ENCODE measurements at regions not wholly inside any gene's neighbourhood (a gene's known extent, or its start where the extent isn't known, plus 50 kb on each side); places are given as distances from the start of the nearest gene placed in this dataset.

DNA sequence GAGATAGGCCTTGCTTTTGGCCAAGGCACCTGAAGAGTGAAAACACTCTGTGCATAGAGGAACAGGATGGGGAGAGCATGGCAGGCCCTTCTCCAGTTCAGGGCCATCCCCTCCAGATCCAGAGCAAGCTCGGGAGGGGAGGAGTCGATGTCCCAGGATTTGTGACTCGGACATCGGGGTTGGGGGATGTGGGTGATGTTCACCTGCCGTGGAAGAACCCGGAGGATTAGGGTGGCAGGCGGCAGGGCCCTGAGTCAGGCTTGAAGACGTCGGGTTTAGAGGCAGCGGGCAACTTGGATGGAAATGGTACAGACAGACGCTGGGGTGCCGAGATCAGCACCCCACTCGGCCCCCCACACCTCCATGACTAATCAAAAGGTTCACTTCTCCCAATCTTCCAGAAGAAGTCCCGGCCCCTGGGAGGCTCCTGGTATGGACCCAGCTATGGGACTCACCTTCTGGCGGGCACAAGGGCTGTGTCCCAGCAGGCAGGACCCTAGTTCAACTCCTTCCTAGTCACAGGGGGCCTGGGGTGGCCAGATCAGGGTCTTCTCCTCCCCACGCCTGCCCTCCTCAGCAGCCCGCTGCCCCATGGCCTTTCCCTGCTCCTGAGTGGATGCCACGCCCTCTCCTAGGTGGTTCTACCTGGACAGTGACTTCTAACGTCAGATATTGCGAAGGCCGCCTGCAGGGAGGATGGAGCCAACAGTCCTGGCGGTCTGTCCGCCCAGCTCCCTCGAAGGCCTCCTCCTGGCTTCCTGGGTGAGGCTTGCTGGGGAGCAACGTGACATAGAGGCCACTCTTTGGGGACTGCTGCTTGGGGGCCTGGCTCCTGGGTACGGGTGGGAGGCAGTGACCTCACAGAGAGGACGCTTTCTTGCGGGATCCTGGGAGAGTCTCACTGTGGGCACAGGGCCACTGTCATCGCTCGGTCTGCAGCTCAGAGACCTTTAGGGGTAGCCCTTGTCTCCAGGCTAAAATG is 792.5 kb downstream of the BRD1 start:
- DNase-seq (ENCODE audit: low spot score) = no peak

DNA sequence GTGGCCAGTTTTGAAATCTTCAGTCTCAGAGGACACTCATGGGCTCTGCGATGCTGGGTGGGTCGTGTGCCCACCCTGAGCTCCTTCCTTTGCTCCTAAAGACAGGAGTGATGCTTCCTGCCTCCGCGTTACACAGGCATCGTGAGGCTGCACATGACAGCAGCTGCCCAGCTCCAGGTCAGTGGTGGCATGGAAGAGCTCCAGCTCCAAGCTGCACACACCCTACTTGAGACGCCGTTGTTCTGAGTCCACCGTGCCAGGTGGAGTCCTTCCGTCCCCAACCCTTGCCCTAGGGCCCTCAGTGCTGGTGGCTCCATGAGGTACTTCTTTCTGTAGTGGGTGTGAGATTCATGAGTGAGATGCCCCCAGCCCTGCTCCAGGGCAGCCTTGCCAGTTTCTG is 794.1 kb downstream of the BRD1 start:
- no peak for DNase-seq (ENCODE audit: low spot score)

DNA sequence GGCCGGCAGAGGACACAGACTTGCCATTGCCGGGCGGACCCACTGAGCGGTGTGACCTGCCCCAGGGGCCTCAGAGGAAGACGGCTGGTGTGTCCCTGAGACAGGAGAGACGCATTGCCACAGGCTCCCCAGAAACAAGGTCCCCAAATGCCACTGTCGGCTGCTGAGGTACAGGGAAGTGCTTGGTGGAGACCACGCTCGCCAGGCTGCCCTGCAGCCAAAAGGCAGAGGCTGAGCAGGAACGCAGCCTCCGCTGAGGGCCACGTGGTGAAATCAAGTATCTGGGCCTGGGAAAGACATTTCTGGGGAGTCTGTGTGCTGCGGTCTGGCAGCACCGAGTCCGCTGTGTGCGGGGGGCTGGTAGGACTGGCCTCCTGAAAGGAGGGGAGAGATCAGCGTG is 794.9 kb downstream of the BRD1 start:
- DNase-seq (ENCODE audit: low spot score) = no peak

DNA sequence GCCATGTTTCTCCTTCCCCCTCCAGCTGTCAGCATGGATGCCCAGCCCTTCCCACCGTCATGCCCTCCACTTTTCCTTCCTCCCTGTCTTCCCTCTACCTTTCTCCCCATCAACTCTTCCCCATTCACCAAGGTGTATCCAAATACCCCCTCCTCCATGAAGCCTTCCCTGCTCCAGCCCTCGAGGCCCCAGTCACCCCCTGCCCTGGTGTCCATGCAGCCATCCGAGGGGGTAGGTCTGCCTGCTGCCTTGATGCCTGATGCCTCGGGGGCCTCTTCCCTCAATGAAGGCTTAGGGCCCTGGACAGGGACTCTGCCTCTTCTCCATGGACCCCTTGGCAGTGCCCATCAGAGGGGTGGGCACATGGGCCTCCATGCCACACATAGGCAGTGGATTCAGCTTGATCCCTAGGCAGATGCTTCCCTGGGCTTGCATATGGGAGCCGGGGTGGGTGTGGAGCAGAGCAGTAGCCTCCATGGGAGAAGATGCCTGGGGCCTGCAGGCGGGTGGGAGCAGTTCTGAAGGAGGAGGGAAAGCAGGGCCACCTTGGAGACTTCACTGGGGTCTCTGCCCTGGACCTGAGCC is 795.8 kb downstream of the BRD1 start:
- no peak for DNase-seq (ENCODE audit: low spot score)

DNA sequence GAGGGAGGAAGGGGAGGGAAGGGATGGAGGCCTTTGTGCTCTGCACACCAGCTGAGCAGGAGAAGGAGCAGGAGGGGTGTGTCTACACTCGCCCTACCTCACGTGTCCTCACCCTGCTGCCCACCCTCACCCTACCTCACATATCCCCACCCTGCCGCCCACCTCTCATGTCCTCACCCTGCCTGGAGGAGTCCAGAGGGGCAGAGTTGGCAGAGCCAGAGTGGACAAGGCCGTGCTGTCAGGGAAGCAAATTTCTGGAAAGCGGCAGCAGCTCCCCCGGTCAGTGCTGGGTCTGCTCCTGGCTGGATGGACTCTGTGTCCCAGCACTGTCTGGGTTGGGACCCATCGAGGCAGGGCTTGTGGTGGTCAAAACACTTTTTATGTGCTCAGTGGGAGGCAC is 799.6 kb downstream of the BRD1 start:
- no peak for DNase-seq (ENCODE audit: low spot score)

DNA sequence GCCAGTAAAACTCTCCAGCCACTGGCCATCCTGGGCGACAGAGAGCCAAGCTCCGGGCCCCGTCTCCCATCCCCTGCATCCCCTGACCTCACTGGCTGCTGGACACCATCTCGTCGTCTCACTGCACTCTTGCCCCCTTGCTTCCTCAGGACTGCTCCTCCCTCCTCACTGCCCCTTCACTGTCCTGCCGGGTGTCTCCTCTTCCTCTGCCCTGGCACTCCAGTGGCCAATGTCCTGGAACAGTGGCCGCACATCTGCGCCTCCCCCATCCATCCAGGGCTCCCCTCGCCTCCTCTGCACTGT is 800.4 kb downstream of the BRD1 start:
- DNase-seq (ENCODE audit: low spot score) = no peak

DNA sequence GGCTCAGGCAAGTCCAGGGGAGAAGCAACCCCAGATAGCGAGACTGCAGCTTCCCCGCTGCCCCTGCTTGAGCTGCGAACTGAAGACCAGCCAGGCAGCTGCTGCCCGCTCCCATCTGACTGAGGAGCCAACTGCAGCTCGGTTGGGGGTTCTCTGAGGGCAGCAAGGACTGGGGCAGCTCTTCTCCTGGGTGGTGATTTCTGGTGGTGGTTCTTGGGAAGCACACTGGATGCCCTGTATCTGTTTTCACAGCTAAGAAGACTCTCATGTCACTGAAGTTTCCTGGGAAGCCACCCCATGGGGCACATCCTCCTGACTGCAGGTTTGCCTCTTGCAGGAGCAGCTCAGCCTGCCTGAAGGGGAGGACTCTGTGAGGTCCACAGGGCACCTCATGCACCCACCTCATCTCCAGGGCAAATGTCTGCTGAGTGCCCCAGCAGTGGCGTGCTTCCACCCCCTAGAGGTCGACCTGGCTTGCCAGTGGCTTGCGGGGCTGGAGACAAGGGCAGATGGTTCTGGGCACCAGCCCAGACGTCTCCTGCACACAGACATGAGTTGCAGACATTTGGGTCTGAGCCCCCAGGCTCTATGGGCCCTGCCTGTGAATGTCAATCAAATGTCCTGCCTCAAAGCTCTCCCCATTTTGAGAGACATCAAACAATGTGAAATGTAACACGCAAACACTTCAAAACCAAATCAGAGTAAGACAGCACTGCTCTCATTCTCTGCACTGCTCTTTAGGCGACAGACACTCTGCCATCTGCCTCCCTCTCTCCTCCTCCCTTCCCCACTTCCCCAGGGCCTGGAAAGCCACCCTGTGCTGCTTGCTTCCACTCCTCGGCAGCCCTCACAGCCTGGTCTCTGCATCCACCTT is 800.9 kb downstream of the BRD1 start:
- DNase-seq (ENCODE audit: low spot score) = no peak

DNA sequence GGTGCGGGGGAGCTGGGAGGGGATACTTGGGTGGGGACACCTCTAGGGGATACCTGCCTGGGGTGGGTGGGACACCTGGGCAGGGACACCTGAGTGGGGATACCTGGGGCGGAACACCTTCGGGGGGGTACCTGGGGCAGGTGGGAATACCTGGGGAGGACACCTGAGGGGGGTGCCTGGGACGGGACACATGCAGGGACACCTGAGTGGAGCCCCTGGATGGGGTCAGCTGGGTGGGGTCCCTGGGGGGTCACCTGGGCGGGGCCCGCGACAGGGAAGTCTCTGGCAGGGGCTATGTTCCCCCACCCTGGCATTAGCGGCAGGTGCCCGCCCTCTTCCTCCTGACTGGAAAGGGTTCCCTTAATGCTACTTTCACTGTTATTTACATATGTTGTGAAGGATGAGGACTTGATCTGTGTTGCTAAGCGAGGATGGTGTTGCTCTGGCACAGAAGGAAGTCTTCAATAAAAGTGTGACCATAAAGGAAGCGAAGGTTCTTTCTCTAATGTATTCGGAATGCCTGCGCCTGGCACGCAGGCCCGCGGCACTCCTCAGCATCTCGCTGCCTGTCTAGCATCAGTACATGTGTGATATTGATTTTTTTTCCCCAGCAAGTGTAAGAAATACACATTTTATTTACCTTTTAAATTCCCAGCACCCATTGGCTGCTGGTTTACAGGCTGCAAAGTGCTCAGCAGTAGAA is 801.7 kb downstream of the BRD1 start:
- DNase-seq (ENCODE audit: low spot score) = no peak

DNA sequence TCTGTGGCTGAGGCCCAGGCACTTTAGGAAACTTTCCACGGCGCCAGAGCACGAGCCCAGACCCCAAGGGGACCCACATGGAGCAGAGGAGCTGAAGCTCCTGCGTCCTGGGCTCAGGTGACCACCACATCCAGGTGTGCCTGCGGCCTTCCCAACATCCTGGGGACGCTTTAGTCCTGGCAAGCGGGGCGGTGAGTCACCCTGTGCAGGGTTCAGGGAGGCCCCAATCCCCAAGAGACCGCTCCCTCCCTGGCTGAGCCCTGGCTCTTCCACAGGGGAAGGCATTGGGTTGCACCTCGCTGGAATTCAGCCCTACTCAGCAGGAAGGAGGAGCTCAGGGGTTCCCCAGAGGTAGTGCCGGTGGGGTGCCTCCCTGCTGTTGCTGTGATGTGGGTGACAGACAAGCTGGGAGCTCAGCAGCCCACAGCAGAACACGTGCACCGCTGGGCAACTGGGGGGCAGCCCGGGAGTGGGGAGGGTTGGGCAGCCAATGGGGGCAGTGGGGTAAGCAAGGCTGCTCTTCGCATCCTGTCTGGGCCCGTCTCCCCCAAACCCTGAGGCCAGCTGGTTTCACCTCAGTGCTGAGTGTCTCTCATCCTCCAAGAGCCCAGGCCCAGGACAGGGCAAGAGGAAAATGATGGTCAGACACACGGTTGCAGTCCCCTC is 802.8 kb downstream of the BRD1 start:
- no peak for DNase-seq (ENCODE audit: low spot score)

DNA sequence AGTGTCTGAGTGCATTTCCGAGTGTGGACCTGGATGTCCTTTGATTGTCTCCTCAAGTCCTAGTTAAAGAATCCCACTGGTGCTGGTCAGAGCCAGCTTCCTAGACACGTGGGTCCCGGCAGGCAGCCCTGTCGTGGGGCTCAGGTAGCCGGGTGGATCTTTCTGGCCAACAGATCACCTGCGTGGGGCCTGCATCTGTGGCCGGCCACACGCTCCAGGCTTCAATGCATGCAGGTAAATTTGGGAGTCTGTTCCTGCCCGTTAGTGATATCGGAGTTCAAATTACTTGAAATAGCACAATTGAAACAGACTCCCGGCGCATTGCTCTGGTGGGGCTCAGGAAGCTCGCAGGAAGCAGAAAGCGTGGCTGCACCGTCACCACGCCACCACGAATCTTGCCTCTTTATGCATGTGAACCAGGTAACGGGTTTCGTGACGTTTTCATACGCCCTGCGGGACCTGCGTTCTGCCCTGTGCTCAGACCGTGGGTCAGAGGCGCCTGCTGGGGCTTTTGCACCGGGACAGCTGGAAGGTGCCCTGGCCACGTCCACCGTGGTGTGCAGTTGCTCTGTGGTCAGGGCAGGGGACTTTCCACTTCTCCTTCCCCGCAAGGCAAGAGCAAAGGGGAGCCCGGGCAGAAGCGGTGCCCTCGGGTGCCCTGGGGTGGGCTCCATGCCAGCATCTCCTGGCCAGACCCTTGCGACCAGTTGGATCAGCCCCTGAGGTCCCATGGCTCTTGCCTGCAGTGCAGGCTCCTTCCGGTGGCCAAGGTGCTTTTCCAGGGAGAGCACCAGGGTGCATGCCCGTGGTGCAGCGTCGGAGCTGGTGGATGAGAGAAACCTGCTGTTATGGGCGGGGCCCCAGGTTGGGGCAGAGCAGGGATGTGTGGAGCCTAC is 803.5 kb downstream of the BRD1 start:
- DNase-seq (ENCODE audit: low spot score) = no peak

DNA sequence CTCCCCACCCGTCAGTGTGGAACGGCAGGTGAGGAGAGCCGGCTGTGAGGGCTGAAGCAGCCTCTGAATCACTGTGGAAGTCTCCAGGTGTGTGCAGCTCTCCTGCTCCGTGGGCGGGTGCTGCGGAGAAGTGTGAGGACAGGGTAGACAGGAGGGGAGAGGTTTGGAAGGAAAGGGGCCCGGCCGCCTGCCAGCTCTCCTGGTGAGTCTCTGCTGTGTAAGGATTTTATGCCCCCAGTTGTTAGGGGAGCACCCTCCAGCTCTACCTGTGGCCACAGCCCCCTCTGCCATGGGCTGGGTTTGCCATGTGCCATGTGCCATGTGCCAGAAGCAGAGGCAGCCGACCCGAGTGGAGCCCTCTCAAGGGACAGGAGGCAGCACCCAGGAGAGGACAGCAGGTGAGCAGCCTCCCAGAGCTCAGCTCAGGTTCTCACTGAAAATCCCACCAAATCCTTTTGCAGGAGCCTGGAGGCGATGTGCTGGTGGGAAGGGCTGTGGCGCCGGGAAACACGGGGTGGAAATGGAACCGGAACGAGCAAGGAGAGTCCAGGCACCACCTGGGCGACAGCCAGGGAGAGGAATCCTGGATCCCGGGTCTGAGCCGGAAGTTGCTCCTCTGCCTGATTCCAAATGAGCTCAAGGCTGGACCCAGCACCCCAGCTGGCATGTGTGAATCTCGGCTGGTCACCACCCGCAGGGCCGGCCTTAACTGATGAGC is 804.4 kb downstream of the BRD1 start:
- no peak for DNase-seq (ENCODE audit: low spot score)

DNA sequence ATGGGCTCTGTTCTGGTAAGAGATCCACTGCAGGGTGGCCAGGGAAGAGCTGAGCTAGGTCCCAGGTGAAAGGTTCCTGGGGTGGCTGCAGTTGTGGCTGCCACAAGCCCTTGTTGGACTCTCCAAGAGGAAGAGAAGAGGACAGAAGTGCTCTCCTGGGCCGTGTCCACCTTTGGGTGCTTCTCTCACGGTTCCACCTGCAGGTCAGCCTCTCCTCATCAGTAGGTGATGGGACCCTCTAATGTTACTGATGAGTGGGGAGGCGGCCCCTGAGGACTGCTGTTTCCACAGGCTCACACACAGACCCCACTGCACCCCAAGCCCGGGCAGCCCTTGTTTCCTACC is 804.9 kb downstream of the BRD1 start:
- no peak for DNase-seq (ENCODE audit: low spot score)

DNA sequence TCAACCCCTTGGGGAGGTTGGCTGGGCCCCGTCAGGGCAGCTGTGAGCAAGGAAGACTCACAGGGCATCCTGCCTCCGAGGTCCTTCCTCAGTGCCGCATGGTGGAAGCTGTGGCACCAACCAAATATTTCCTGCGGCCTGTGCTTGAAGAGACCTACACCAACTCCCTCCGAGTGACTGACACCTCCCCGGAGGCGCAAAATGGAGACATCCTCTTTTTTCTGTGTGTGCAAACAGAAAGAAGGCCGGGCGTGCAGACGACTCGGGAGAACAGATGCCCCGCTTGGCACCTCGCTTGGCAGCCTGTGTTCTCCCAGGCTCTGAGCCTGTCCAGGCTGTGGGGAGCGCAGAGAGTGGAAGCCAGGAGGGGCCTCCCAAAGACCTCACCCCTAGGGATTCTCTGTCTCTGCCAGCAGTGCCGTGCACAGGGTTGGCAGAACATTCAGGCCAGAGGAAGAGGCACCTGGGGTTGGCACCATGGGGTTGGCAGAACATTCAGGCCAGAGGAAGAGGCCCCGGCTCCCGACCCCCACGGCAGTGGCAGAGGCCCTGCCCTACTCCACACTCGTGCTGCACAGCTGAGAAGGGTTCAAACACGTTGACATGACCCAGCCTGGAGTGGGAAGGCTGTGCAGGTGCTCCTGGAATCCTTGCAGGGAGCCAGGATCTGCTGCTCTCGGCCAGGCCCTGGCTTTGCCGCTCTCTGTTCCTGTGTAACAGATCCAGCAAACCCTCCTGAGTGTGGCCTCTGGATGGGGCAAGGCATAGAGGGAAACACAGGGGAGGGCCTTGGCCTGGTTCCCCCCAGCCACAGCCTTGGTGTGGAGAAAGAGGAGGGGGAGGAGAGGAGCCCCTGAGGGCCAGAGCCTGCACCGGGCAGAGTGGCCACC is 805.5 kb downstream of the BRD1 start:
- DNase-seq (ENCODE audit: low spot score) = no peak

DNA sequence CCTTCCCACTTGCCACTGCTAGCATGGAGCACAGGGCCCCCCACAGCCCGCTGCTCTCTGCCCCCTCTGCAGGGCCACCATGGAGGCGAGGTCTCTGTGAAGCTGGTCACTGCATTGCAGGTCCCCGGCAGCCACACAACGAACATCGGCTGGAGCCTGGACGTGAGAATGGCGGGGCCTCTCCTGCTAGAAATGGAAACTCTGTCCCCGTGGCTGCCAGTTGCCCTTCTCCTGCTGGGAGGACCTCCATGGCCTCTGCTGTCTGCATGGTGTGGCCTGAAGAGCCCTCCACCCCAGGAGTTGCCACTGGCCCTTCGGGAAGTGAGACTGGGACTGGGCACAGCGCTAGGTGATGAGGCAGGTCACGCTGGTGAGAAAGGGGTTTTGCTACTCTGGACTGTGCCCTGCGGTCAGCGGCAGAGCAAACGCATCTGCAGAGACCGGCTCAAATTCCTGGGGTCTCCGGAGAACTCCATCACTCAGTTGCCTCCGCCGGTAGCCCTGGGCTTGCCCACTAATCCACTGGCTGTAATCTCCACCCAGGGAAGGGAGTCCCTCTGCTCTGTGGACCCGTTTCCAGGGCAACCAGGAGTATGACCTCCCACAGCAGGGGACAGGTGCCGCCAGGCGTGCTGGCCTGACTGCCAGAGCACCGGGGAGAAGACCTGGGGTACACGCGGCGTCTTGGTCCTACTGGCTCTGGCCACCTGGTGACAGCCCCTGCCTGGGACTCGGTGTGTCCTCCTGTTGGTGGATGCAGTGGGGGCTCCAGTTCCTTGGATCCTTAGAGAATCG is 806.3 kb downstream of the BRD1 start:
- DNase-seq (ENCODE audit: low spot score) = no peak

DNA sequence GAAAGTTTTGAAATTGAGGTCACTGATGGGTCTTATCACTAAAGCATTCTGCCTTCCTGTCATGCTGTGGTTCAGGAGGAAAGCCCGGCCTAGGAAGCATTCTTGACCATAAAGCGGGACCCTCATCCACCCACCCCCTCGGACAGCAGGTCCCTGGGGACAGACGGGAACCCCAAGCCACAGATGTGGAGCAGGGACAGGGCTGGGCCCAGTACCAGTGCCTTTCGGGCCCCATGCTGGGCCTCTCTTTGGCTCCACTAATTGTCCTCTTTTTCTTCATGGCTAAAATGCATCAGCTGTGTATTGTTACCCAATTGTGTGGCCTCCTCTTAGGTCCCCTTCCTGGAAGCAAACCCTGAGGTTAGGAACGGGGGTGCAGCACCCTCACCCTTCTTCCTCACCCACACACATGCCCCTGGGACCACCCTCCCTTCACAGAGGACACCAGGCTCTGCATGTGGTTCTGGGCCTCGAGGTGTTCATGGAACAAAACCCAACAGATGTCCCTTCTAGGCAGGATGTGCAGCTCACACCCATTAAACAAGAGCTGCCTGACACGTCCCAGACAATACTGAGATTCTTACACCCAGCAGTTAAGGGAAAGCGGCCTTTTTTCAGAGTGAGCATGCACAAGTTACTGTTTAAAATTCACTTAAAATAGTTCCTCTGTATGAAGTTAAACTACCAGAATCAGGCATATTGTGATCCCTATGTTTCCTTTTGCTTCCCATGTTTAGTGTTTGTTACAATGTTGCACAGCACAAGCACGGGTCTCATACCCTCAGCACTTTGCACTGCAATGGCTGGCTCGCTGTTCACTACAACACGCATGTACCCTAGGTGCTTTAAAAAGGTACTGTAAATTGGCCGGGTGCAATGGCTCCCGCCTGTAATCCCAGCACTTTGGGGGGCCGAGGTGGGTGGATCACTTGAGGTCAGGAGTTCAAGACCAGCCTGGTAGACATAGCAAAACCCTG is 807.6 kb downstream of the BRD1 start:
- peak; percentile 37 for DNase-seq (ENCODE audit: low spot score)

DNA sequence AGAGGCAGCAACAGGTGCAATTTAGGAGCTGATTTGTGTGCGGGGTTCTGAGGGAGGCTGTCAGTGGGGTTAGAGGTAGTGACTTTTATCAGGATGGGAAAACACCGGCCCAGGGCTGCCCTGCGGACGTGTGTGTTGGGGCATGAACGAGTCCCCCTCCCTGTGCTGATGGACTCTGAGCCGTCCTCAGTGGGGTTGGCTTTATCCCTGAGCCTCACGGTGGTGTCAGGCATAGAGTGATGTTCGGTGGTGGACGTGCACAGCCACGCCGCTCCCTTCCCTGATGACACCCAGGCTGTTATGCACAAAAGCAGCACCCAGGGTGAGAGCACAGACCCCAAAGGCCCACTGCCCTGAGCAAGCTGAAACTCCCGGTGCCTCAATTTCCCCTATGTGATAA is 809.1 kb downstream of the BRD1 start:
- DNase-seq (ENCODE audit: low spot score) = peak; percentile 32
